SK-N-MC (cell line): ENCODE measurements at regions not wholly inside any gene's neighbourhood (a gene's known extent, or its start where the extent isn't known, plus 50 kb on each side); places are given as distances from the start of the nearest gene placed in this dataset.

Source experiments
- EZH2 ChIP-seq: fragments of 200-600 bp; sonication (generic); IDR thresholded peaks from one replicate; pipeline ENCODE4 v1.6.1; 2017; ENCODE audit warnings: antibody characterized with exemption
- FOXP2 ChIP-seq: optimal IDR thresholded peaks from 2 replicates; pipeline ENCODE3; 2011; ENCODE audit warnings: mild to moderate bottlenecking, moderate library complexity; ENCODE audit not compliant: insufficient read depth; ENCODE audit errors: extremely low read length, control extremely low read depth
- POLR2AphosphoS5 ChIP-seq: IDR thresholded peaks from 2 replicates; pipeline ENCODE4 v1.6.1; 2012; ENCODE audit warnings: mild to moderate bottlenecking, low read depth, low read length, borderline replicate concordance

- no peak for TF ChIP-seq POLR2AphosphoS5
- no peak for TF ChIP-seq EZH2
- TF ChIP-seq FOXP2: no peak
Observed at GRCh38 chr3:103512595-103512994, 1077.8 kb downstream of the ZPLD1 start.
